ENCODE measurements at regions not wholly inside any gene's neighbourhood (a gene's known extent, or its start where the extent isn't known, plus 50 kb on each side); places are given as distances from the start of the nearest gene placed in this dataset.

GRCh38 chr9:134589748-134590147, 51.9 kb upstream of the COL5A1 start:
- 61 to 79% methylated on average over 7 of the region's 7 CpGs for WGBS, 2 donors
- H3K4me1 ChIP-seq (ENCODE audit: control insufficient read depth in 2 of 2, insufficient read depth in 2 of 2, low read length in 1 of 2) = no peaks in the 10 kb centered on the region
- H3K9me3 ChIP-seq (ENCODE audit: control insufficient read depth in 2 of 2, insufficient read depth in 1 of 2, low read depth in 1 of 2, low read length in 1 of 2) = peaks cover 0 to 4% of the 10 kb centered on the region in 2 donors
- H3K27ac ChIP-seq (ENCODE audit: low read depth in 2 of 2, low read length in 1 of 2) = no peak overlapping the region
- H3K4me3 ChIP-seq (ENCODE audit: low read depth in 1 of 2, low read length in 2 of 2) = no peak overlapping the region
- no peaks in the 10 kb centered on the region for H3K36me3 ChIP-seq (ENCODE audit: control insufficient read depth in 2 of 2, insufficient read depth in 2 of 2, low read length in 1 of 2)
- H3K27me3 ChIP-seq (ENCODE audit: control insufficient read depth in 1 of 2, insufficient read depth in 2 of 2, low read length in 2 of 2) = no peaks in the 10 kb centered on the region

- Histone ChIP-seq H3K27me3 (ENCODE audit: control insufficient read depth in 1 of 2, insufficient read depth in 2 of 2, low read length in 2 of 2) (no peaks in the 10 kb centered on the region), H3K27ac (ENCODE audit: low read depth in 2 of 2, low read length in 1 of 2) (no peak overlapping the region)
These were observed 51.1 kb upstream of the COL5A1 start for GRCh38 chr9:134590240-134591081.

GRCh38 chr9:134591082-134591571, 50.5 kb upstream of the COL5A1 start:
- WGBS, 2 donors = 70 to 78% methylated on average over 11 of the region's 11 CpGs
- Histone ChIP-seq H3K4me1 (ENCODE audit: control insufficient read depth in 2 of 2, insufficient read depth in 2 of 2, low read length in 1 of 2) (no peaks in the 10 kb centered on the region), H3K9me3 (ENCODE audit: control insufficient read depth in 2 of 2, insufficient read depth in 1 of 2, low read depth in 1 of 2, low read length in 1 of 2) (no peaks in the 10 kb centered on the region), H3K4me3 (ENCODE audit: low read depth in 1 of 2, low read length in 2 of 2) (no peak overlapping the region), H3K27ac (ENCODE audit: low read depth in 2 of 2, low read length in 1 of 2) (no peak overlapping the region), H3K27me3 (ENCODE audit: control insufficient read depth in 1 of 2, insufficient read depth in 2 of 2, low read length in 2 of 2) (no peaks in the 10 kb centered on the region), H3K36me3 (ENCODE audit: control insufficient read depth in 2 of 2, insufficient read depth in 2 of 2, low read length in 1 of 2) (no peaks in the 10 kb centered on the region)

More at GRCh38 chr9:134590240-134591081, 51.1 kb upstream of the COL5A1 start:
- Histone ChIP-seq H3K4me1 (ENCODE audit: control insufficient read depth in 2 of 2, insufficient read depth in 2 of 2, low read length in 1 of 2) (no peaks in the 10 kb centered on the region), H3K36me3 (ENCODE audit: control insufficient read depth in 2 of 2, insufficient read depth in 2 of 2, low read length in 1 of 2) (no peaks in the 10 kb centered on the region), H3K4me3 (ENCODE audit: low read depth in 1 of 2, low read length in 2 of 2) (no peak overlapping the region), H3K9me3 (ENCODE audit: control insufficient read depth in 2 of 2, insufficient read depth in 1 of 2, low read depth in 1 of 2, low read length in 1 of 2) (no peaks in the 10 kb centered on the region)
- 77 to 84% methylated on average over 19 of the region's 19 CpGs for WGBS, 2 donors

- 74 to 82% methylated on average over 5 of the region's 5 CpGs for WGBS, 2 donors
- no peaks in the 10 kb centered on the region for H3K4me1 ChIP-seq (ENCODE audit: control insufficient read depth in 2 of 2, insufficient read depth in 2 of 2, low read length in 1 of 2)
- H3K27ac ChIP-seq (ENCODE audit: low read depth in 2 of 2, low read length in 1 of 2) = no peak overlapping the region
- H3K27me3 ChIP-seq (ENCODE audit: control insufficient read depth in 1 of 2, insufficient read depth in 2 of 2, low read length in 2 of 2) = no peaks in the 10 kb centered on the region
- H3K36me3 ChIP-seq (ENCODE audit: control insufficient read depth in 2 of 2, insufficient read depth in 2 of 2, low read length in 1 of 2) = no peaks in the 10 kb centered on the region
- H3K9me3 ChIP-seq (ENCODE audit: control insufficient read depth in 2 of 2, insufficient read depth in 1 of 2, low read depth in 1 of 2, low read length in 1 of 2) = no peaks in the 10 kb centered on the region
- H3K4me3 ChIP-seq (ENCODE audit: low read depth in 1 of 2, low read length in 2 of 2) = no peak overlapping the region
These were observed 50.0 kb upstream of the COL5A1 start for GRCh38 chr9:134591573-134591981.

Data from esophagus (tissue), 2 donors.